ENCODE measurements at regions not wholly inside any gene's neighbourhood (a gene's known extent, or its start where the extent isn't known, plus 50 kb on each side); places are given as distances from the start of the nearest gene placed in this dataset.

- Histone ChIP-seq H3K36me3 (no peaks in the 10 kb centered on the region), H3K4me3 (no peak overlapping the region), H3K27ac (no peak overlapping the region), H3K27me3 (no peaks in the 10 kb centered on the region), H3K9me3 (no peaks in the 10 kb centered on the region), H3K4me1 (no peaks in the 10 kb centered on the region)
- TF ChIP-seq, protein P1, sequence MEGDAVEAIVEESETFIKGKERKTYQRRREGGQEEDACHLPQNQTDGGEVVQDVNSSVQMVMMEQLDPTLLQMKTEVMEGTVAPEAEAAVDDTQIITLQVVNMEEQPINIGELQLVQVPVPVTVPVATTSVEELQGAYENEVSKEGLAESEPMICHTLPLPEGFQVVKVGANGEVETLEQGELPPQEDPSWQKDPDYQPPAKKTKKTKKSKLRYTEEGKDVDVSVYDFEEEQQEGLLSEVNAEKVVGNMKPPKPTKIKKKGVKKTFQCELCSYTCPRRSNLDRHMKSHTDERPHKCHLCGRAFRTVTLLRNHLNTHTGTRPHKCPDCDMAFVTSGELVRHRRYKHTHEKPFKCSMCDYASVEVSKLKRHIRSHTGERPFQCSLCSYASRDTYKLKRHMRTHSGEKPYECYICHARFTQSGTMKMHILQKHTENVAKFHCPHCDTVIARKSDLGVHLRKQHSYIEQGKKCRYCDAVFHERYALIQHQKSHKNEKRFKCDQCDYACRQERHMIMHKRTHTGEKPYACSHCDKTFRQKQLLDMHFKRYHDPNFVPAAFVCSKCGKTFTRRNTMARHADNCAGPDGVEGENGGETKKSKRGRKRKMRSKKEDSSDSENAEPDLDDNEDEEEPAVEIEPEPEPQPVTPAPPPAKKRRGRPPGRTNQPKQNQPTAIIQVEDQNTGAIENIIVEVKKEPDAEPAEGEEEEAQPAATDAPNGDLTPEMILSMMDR (IDR thresholded peaks at IDR 0.05), result no peak
- 40 to 71% methylated on average over 1 of the region's 1 CpG for WGBS, 2 donors
- no peak for DNase-seq
- intact Hi-C loops (cut with DNase I), result no loop called here
These were observed 594.2 kb upstream of the FZD8 start for GRCh38 chr10:36236341-36236740.

- 75 to 83% methylated on average over 3 of the region's 3 CpGs for WGBS, 2 donors
These were observed 590.8 kb upstream of the FZD8 start for GRCh38 chr10:36232935-36233334.

GRCh38 chr10:36224431-36224985 lies 582.4 kb upstream of the FZD8 start:
- Histone ChIP-seq H3K9me3 (no peaks in the 10 kb centered on the region), H3K27me3 (no peaks in the 10 kb centered on the region), H3K36me3 (no peaks in the 10 kb centered on the region), H3K27ac (no peak overlapping the region), H3K4me1 (no peaks in the 10 kb centered on the region), H3K4me3 (no peak overlapping the region)
- no peak for DNase-seq
- WGBS, 2 donors, result 78 to 86% methylated on average over 4 of the region's 4 CpGs
- TF ChIP-seq POLR2AphosphoS5 (IDR thresholded peaks at IDR 0.05), result no peak
- TF ChIP-seq, protein P1 (IDR thresholded peaks at IDR 0.05), result no peak
- intact Hi-C loops (cut with DNase I), result no loop called here

More at GRCh38 chr10:36232935-36233334, 590.8 kb upstream of the FZD8 start:
- no peak overlapping the region for H3K27ac ChIP-seq
- no peaks in the 10 kb centered on the region for H3K4me1 ChIP-seq
- no peaks in the 10 kb centered on the region for H3K36me3 ChIP-seq
- intact Hi-C loops (cut with DNase I), result no loop called here
- no peak for DNase-seq
- H3K4me3 ChIP-seq, result no peak overlapping the region
- no peak for TF ChIP-seq POLR2A (IDR thresholded peaks at IDR 0.05)
- no peak for TF ChIP-seq EP300 (IDR thresholded peaks at IDR 0.05)
- no peaks in the 10 kb centered on the region for H3K9me3 ChIP-seq
- H3K27me3 ChIP-seq, result no peaks in the 10 kb centered on the region

GRCh38 chr10:36221101-36221500 lies 579.0 kb upstream of the FZD8 start:
- no peaks in the 10 kb centered on the region for H3K9me3 ChIP-seq
- no peaks in the 10 kb centered on the region for H3K27me3 ChIP-seq
- no peak for TF ChIP-seq POLR2A (IDR thresholded peaks at IDR 0.05)
- TF ChIP-seq POLR2AphosphoS5 (IDR thresholded peaks at IDR 0.05), result no peak
- no peak for TF ChIP-seq EP300 (IDR thresholded peaks at IDR 0.05)
- TF ChIP-seq, protein P1 (IDR thresholded peaks at IDR 0.05), result no peak
- DNase-seq, result no peak
- H3K4me1 ChIP-seq, result no peaks in the 10 kb centered on the region
- no peak overlapping the region for H3K4me3 ChIP-seq
- WGBS, 2 donors, result 30 to 61% methylated on average over 1 of the region's 1 CpG
- intact Hi-C loops (cut with DNase I), result no loop called here
- H3K27ac ChIP-seq, result no peak overlapping the region
- H3K36me3 ChIP-seq, result no peaks in the 10 kb centered on the region

GRCh38 chr10:36220151-36220550 lies 578.1 kb upstream of the FZD8 start:
- no peaks in the 10 kb centered on the region for H3K4me1 ChIP-seq
- TF ChIP-seq, protein P1 (IDR thresholded peaks at IDR 0.05), result no peak
- TF ChIP-seq POLR2AphosphoS5 (IDR thresholded peaks at IDR 0.05), result no peak
- TF ChIP-seq POLR2A (IDR thresholded peaks at IDR 0.05), result no peak
- no peak for TF ChIP-seq EP300 (IDR thresholded peaks at IDR 0.05)
- H3K27me3 ChIP-seq, result no peaks in the 10 kb centered on the region
- no peak overlapping the region for H3K27ac ChIP-seq
- no peak for DNase-seq
- intact Hi-C loops (cut with DNase I), result no loop called here
- no peaks in the 10 kb centered on the region for H3K9me3 ChIP-seq
- no peaks in the 10 kb centered on the region for H3K36me3 ChIP-seq
- H3K4me3 ChIP-seq, result no peak overlapping the region
- 84 to 86% methylated on average over 1 of the region's 1 CpG for WGBS, 2 donors
